LNCAP (cell line): ENCODE measurements at regions not wholly inside any gene's neighbourhood (a gene's known extent, or its start where the extent isn't known, plus 50 kb on each side); places are given as distances from the start of the nearest gene placed in this dataset.

Experiments used
- CTCF ChIP-seq: fragments of 450-650 bp; IDR thresholded peaks from 2 replicates; pipeline ENCODE4 v1.5.1; 2017; ENCODE audit warnings: mild to moderate bottlenecking

- TF ChIP-seq CTCF, result no peak
Measured at GRCh38 chr21:28734522-28735175, 258.0 kb downstream of the LTN1 start.

GRCh38 chr21:28731700-28732321, 260.9 kb downstream of the LTN1 start:
- TF ChIP-seq CTCF, result no peak

GRCh38 chr21:28729887-28730286, 262.8 kb downstream of the LTN1 start:
- no peak for TF ChIP-seq CTCF

GRCh38 chr21:28727809-28728208, 264.9 kb downstream of the LTN1 start:
- no peak for TF ChIP-seq CTCF

- no peak for TF ChIP-seq CTCF
Measured at GRCh38 chr21:28725396-28725795, 267.3 kb downstream of the LTN1 start.

GRCh38 chr21:28723646-28724045, 269.0 kb downstream of the LTN1 start:
- no peak for TF ChIP-seq CTCF

- TF ChIP-seq CTCF, result no peak
Measured at GRCh38 chr21:28719723-28720122, 273.0 kb downstream of the LTN1 start.
